Tibial artery (tissue), 4 donors: ENCODE measurements at regions not wholly inside any gene's neighbourhood (a gene's known extent, or its start where the extent isn't known, plus 50 kb on each side); places are given as distances from the start of the nearest gene placed in this dataset.

Experiments used
- DNase-seq, 2 donors: peaks; one replicate each; pipeline ENCODE4 v3.0.0-alpha.2; 2019
- H3K27ac ChIP-seq, 2 donors: fragments of 200-600 bp; sonication (generic) in 1 of 2; 1 replicate in 1 of 2; 2 replicates in 1 of 2; pipeline ENCODE4 v1.5.1; 2018 to 2019; ENCODE audit warnings: mild to moderate bottlenecking in 1 of 2
- H3K27me3 ChIP-seq, 2 donors: fragments of 200-600 bp; sonication (generic) in 1 of 2; one replicate each; pipeline versions ENCODE4 v1.5.1 to v1.6.0; 2016 to 2019
- H3K36me3 ChIP-seq, 3 donors: fragments of 200-600 bp; sonication (generic) in 2 of 3; one replicate each; pipeline ENCODE4 v1.5.1; 2016 to 2019; ENCODE audit warnings: mild to moderate bottlenecking in 2 of 3
- H3K4me1 ChIP-seq, 4 donors: fragments of 200-600 bp; sonication (generic) in 2 of 4; 1 replicate in 3 of 4; 2 replicates in 1 of 4; pipeline ENCODE4 v1.5.1; 2016 to 2019
- H3K4me3 ChIP-seq, 2 donors: fragments of 200-600 bp; sonication (generic) in 1 of 2; 1 replicate in 1 of 2; 2 replicates in 1 of 2; pipeline ENCODE4 v1.5.1; 2018 to 2019; ENCODE audit warnings: mild to moderate bottlenecking in 2 of 2
- H3K9me3 ChIP-seq, 3 donors: fragments of 200-600 bp; sonication (generic) in 1 of 3; one replicate each; pipeline ENCODE4 v1.5.1; 2016 to 2019
- CTCF ChIP-seq, 2 experiments: fragments of 200-600 bp in 1 of 2; fragments of 450-650 bp in 1 of 2; IDR thresholded peaks; one replicate each; pipeline ENCODE4 v1.5.1; 2017 to 2019; ENCODE audit warnings: antibody characterized with exemption in 2 of 2, mild to moderate bottlenecking in 1 of 2, moderate library complexity in 1 of 2
- intact Hi-C: fragments of 100-400 bp; cut with DNase I; formaldehyde crosslinking; loops from one replicate; pipeline ENCODE4 v1.15.0; 2023; ENCODE audit warnings: low total_unique reads

DNA sequence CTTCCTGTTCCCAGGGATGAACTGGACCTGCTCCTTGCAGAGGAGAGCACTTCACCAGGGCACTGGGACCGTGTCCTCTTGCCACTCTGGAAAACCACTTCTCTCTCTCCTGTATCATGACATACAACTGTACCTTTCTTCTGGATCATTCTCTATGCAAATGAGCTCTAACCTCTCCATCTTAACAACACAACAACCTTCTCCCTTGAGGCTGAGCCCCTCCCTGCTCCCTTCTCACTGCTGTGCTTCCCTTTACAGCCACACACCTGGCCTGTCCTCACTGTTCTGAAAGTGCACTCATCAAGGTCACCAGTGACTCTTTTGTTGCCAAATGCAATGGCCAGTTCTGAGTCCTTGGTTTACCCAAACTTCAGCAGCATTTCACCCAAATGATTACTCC, 54.5 kb upstream of the MRPS6 start:
- no peak for DNase-seq
- TF ChIP-seq CTCF (IDR thresholded peaks at IDR 0.05): no peak
- intact Hi-C loops: no loop called here
- Histone ChIP-seq H3K36me3 (no peaks in the 10 kb centered on the region), H3K4me3 (no peak overlapping the region), H3K4me1 (peaks cover 0 to 8% (median 3%) of the 10 kb centered on the region in 4 donors), H3K9me3 (peaks cover 0 to 6% (median 0%) of the 10 kb centered on the region in 3 donors), H3K27ac (no peak overlapping the region), H3K27me3 (no peaks in the 10 kb centered on the region)

DNA sequence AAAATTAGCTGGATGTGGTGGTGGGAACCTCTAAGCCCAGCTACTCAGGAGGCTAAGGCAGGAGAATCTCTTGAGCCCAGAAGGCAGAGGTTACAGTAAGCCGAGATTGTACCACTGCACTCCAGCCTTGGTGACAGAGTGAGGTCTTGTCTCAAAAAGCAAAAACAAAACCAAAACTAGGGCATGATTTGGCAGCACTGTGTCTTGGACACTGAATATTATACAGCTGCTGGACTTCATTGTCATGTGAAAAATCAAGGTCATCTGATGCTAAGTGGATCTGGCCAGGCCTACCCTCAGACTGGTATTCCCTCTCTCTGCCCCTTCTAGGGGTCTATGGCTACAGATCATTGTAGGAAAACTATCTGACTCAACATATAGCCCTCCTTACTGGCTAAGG, 55.2 kb upstream of the MRPS6 start:
- H3K27me3 ChIP-seq: no peaks in the 10 kb centered on the region
- no peak for DNase-seq
- TF ChIP-seq CTCF (IDR thresholded peaks at IDR 0.05): no peak
- H3K4me1 ChIP-seq: peaks cover 0 to 6% (median 2%) of the 10 kb centered on the region in 4 donors
- H3K9me3 ChIP-seq: peaks cover 0 to 6% (median 0%) of the 10 kb centered on the region in 3 donors
- H3K27ac ChIP-seq: no peak overlapping the region
- no peak overlapping the region for H3K4me3 ChIP-seq
- intact Hi-C loops: no loop called here
- no peaks in the 10 kb centered on the region for H3K36me3 ChIP-seq

GRCh38 chr21:34017039-34017961, 56.1 kb upstream of the MRPS6 start:
- no peak for TF ChIP-seq CTCF (IDR thresholded peaks at IDR 0.05)
- intact Hi-C loops: no loop called here

GRCh38 chr21:34012640-34013039, 60.7 kb upstream of the MRPS6 start:
- no peaks in the 10 kb centered on the region for H3K4me1 ChIP-seq
- intact Hi-C loops: no loop called here
- H3K27me3 ChIP-seq: no peaks in the 10 kb centered on the region
- no peak overlapping the region for H3K4me3 ChIP-seq
- DNase-seq: no peak
- H3K36me3 ChIP-seq: no peaks in the 10 kb centered on the region
- H3K27ac ChIP-seq: no peak overlapping the region
- peaks cover 0 to 6% (median 0%) of the 10 kb centered on the region in 3 donors for H3K9me3 ChIP-seq
- no peak for TF ChIP-seq CTCF (IDR thresholded peaks at IDR 0.05)

More at GRCh38 chr21:34017039-34017961, 56.1 kb upstream of the MRPS6 start:
- Histone ChIP-seq H3K27me3 (no peaks in the 10 kb centered on the region), H3K4me3 (no peak overlapping the region), H3K27ac (no peak overlapping the region), H3K4me1 (no peaks in the 10 kb centered on the region), H3K9me3 (peaks cover 0 to 6% (median 0%) of the 10 kb centered on the region in 3 donors), H3K36me3 (no peaks in the 10 kb centered on the region)
- DNase-seq: no peak

DNA sequence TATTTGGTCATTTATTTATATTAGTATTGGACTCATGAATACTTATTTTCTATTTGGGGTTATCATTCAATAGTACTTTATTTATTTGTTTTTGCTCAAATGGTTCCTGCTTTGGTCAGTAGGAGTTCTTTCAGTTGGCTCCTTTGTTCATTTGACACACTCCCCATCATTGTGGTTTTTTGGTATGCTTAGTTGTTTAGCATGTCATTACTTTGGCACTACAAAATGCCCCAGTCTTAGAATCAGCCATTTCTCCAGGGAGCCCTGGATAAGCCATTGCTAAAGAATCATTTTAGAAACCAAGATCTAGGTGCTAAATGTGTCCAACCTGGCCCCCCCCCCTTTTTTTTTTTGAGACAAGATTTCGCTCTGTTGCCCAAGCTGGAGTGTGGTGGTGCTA, 61.7 kb upstream of the MRPS6 start:
- no peaks in the 10 kb centered on the region for H3K36me3 ChIP-seq
- no peaks in the 10 kb centered on the region for H3K4me1 ChIP-seq
- no peak for TF ChIP-seq CTCF (IDR thresholded peaks at IDR 0.05)
- H3K27me3 ChIP-seq: no peaks in the 10 kb centered on the region
- intact Hi-C loops: no loop called here
- peaks cover 0 to 6% (median 0%) of the 10 kb centered on the region in 3 donors for H3K9me3 ChIP-seq
- H3K27ac ChIP-seq: no peak overlapping the region
- DNase-seq: no peak
- no peak overlapping the region for H3K4me3 ChIP-seq
